HG03066 (cell line): ENCODE measurements at regions not wholly inside any gene's neighbourhood (a gene's known extent, or its start where the extent isn't known, plus 50 kb on each side); places are given as distances from the start of the nearest gene placed in this dataset.
"Not testable (repeated sequence)": the region's sequence is repeated elsewhere in the genome, so short reads cannot be mapped to it uniquely, and the experiment has no call there.

Experiments used
- ATAC-seq: cut with Tn5 transposase; IDR thresholded peaks from one replicate; pipeline ENCODE4 v1.9.1; 2021; ENCODE audit warnings: low read depth; ENCODE audit not compliant: unreplicated experiment

GRCh38 chr6:80956898-80957297 is 795.6 kb downstream of the TENT5A start:
- no peak for ATAC-seq

DNA sequence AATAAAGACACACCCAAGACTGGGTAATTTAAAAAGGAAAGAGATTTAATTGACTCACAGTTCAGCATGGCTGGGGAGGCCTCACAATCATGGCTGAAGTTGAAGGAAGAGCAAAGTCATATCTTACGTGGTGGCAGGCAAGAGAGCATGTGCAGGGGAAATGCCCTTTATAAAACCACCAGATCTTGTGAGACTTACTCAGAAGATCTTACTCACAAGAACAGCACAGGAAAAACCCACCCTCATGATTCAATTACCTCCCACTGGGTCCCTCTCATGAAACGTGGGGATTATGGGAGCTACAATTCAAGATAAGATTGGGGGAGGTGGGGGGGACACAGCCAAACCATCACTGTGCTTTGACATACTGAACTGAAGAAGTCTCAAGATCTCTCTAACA is 800.0 kb downstream of the TENT5A start:
- ATAC-seq, result not testable (repeated sequence)

DNA sequence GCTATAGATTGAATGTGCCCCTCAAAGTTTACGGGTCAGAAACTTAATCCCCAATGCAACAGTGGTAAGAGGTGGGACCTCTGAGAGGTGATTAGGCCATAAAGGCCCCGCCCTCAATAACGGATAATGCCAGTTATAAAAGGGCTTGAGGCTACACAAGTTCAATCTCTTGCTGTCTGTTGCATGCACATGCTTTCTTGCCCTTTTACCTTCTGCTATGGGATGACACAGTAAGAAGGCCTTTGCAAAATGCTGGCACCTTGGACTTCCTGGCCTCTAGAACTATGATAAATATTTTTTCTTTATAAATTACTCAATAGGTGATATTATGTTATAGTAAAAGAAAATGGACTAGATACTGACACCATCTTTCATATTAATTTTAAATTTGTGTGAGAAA is 806.1 kb downstream of the TENT5A start:
- no peak for ATAC-seq

DNA sequence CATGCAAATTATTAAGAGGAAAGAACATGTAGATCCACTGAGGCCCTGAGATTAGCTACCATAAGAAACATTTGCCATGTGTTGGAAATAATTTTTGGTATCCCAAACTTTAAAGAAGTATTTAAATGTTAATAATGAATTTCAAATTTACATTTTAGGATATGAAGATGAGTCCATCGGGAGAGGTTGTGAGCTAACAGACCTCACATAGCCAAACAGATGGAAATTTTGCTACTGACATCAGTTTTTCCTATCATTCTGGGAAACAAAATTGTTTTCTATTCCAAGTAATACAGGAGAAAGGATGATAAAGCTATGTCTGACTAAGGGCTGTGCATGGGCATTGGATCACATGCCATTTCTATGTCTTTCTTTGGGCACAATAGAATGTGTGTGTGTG is 809.6 kb downstream of the TENT5A start:
- ATAC-seq, result no peak

- ATAC-seq, result no peak
Measured at GRCh38 chr6:80940976-80941375, 811.5 kb downstream of the TENT5A start.

DNA sequence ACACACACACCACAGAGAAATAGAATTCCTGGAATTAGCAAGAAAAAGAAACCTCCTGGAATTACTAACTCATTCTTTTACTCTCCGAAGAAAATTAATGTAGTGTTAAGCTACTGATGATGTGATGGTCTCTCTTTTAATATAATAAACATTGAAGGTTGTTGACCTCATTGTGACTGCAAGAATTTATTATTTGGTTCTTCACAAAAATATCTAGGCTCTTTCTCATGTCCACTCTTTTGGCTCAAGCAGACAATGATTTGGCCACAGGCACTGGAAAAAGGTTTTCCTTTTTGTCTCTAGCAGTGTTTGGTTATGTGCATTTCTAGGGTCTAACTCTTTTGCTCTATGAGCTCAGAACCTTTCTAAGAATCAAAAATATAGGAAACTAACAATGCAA is 811.9 kb downstream of the TENT5A start:
- no peak for ATAC-seq

DNA sequence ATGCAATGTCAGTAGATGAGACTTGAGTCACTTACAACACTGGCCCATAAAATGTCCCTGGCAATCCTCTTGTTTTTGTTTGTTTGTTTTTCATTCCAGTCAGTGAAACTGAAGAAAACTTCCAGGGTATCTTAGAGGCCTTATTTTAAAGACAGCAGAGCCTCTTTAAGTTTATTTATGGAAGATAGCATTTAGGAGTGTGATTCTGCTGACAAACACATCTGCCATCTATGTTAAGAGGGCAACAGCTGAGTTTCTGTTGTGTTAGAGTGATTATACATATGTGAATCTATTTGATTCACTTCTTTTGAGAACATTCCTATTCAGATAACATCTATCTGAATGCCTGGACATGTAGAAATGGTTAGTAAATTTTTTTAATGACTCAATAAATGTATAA is 812.6 kb downstream of the TENT5A start:
- no peak for ATAC-seq

GRCh38 chr6:80939480-80939879 is 813.0 kb downstream of the TENT5A start:
- ATAC-seq, result no peak

DNA sequence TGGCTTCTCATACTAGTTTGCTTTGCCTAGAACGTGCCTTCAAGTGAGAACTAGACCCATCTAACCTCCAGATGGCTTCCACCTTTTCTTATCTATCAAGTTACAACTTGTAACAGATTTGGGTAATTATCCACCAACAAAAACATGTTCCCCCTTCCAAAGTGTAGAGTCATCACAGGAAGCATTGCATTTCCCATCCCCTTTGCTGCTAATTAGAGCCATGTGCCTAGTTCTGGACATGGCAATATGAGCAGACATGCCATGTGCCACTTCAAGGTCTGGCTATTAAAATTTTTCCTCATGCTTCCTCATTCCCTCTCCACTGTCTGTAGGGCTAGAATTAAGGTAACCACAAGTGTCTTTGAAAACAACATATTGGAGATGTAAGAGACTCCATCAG is 814.4 kb downstream of the TENT5A start:
- ATAC-seq, result no peak

- ATAC-seq, result no peak
Measured at GRCh38 chr6:80932359-80932758, 820.1 kb downstream of the TENT5A start.

DNA sequence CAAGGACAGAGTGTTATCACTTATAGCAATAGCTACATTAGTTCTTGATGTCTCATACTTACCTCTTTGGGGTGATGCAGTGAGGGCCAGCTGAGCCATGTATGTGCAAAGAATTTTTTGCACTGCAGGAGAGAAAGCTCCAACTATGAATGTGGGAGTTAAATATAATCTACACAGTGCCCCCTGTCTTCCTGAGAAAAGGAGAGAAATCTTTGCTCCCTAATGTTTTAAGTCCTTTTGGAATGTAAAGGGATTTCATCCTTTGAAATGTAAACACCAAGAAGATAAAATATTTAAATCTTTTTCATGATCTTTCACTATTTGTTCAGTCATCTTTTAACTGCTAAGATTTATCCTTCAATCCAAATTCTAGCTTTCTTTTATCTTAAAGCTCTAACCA is 822.1 kb downstream of the TENT5A start:
- ATAC-seq, result no peak

- ATAC-seq, result no peak
Measured at GRCh38 chr6:80923816-80924215, 817.3 kb downstream of the BCKDHB start.

DNA sequence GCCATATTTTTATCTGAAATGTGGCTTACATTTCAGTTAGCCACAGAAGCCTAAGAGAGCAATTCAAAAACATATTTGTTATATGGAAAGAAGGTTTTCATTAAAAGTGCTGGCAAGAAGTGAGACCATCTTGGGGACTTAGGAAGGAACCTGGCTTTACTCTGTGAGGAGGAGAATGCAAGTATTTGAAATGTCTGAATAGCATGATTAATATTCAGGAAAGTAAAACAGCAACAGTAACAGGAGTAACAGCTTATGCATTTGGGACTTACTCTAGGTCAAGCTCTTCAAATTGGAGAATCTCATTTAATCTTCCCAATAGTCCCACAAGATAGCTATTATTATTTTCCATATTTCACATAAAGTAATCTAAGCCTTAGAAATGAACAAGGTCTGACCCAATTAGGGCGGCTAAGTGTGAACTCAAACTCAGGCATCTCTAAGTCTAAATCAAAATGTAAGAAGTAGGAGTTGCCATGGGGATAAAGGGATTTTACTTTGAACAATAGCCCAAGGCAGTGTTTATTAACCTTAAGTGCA is 816.5 kb downstream of the BCKDHB start:
- ATAC-seq, result no peak

- ATAC-seq, result no peak
Measured at GRCh38 chr6:80921861-80922460, 815.5 kb downstream of the BCKDHB start.

GRCh38 chr6:80907831-80908230 is 801.4 kb downstream of the BCKDHB start:
- ATAC-seq, result no peak

DNA sequence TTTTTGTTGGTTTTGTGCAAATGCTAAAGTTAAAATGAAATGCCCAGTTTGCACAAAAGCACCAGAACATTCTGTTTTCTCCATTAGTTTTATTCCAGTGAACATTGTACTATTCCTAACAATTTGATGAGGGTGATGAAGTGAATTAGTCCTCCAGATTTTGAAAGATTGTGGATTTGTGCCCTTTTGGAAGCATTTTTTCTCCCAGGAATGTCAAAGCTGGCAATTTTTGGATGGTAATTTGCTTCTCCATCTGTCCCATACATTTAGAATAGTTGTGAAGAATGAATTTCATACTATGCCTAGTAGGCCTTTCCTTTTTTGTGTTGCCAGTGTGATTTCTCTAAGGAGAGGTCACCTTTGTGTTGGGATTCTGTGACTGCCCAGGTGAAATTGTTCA is 797.2 kb downstream of the BCKDHB start:
- ATAC-seq, result no peak

GRCh38 chr6:80886475-80886874 is 780.0 kb downstream of the BCKDHB start:
- ATAC-seq, result no peak

GRCh38 chr6:80872951-80873308 is 766.5 kb downstream of the BCKDHB start:
- no peak for ATAC-seq

DNA sequence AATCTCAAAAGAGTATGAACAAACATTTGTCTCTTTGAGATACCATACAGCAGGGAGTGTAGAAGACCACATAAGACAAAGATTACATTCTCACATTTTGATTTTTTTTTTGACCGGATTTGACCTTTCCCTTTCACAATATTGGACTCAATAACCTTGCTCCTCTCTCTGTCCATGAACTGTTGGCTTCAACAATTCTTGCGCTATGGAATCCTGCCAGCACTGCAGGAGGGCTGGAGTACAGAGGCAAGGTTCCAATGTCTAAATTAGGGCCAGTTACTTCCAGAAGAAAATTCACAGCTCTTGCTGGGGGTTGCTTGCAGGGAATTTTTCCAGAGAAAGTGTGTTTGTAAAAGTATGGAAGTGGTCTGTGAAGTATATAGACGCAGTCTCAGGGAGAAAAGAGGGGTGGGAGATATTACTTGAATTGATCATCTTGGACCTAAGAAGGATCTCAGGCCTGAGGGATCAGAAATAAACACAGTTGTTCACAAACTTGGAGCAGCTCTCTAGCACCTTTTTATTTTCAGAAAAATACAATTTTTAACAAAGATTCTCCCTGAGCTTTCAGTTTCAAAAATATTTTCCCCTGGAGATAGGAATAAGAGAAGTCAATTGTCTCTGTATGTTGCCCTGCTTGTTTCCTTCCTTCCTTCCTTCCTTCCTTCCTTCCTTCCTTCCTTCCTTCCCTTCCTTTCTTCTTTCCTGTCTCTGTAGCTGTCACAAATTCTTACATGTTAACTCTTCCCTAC is 765.9 kb downstream of the BCKDHB start:
- ATAC-seq, result no peak

- ATAC-seq, result no peak
Measured at GRCh38 chr6:80862756-80863155, 756.3 kb downstream of the BCKDHB start.

DNA sequence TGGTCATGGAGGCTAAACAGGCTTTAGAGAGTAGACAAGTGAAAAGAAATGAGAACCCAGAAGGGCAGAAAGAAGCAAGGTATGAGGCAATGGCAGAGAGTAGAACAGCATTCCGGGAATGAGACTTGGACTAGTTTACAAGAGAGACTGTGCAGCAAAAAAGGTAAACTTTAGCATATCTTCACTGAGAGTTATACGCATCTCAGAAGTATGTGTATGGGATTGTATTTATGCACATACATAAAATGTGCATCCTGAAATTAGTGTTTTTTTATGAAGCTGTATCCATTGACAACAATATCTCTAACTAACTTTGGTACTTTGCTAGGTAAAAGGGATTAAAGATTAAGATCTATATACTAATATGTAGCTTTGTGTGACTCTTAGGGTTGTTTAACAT is 753.6 kb downstream of the BCKDHB start:
- no peak for ATAC-seq

GRCh38 chr6:80847973-80848372 is 741.5 kb downstream of the BCKDHB start:
- not testable (repeated sequence) for ATAC-seq
